ENCODE measurements at regions not wholly inside any gene's neighbourhood (a gene's known extent, or its start where the extent isn't known, plus 50 kb on each side); places are given as distances from the start of the nearest gene placed in this dataset.

DNA sequence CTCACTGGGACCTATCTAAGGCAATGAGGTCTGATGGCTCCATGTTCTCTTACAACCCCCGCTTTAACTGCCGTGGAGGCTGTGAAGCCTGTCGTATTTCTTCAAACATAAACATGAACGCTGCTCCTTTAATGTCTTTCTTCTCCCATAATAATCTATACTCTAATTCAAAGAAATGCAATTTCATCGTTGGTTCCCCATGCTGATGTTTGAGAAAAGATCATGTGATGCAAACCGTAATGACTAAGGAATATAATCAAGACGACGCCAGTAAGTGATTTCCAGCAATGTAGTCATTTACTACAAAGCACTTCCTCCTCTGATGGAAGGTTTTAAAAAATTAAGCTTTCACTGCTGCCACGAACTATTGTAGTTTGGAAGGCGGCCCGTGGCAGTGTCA lies 102.6 kb upstream of the NEBL start:
- WGBS, 2 donors: 90 to 94% methylated on average over 11 of the region's 11 CpGs
- Histone ChIP-seq H3K36me3 (ENCODE audit: control insufficient read depth in 1 of 2, insufficient read depth in 2 of 2, low read length in 1 of 2) (no peaks in the 10 kb centered on the region), H3K27ac (ENCODE audit: low read depth in 1 of 2, low read length in 2 of 2) (no peak overlapping the region), H3K9me3 (ENCODE audit: control insufficient read depth, low read length) (no peaks in the 10 kb centered on the region), H3K27me3 (ENCODE audit: control insufficient read depth in 1 of 2, insufficient read depth in 2 of 2, low read length in 1 of 2) (no peaks in the 10 kb centered on the region), H3K4me3 (ENCODE audit: low read length in 2 of 2) (no peak overlapping the region), H3K4me1 (ENCODE audit: control insufficient read depth in 1 of 2, insufficient read depth in 2 of 2, low read length in 2 of 2) (no peaks in the 10 kb centered on the region)
- intact Hi-C loops (cut with DNase I): no loop called here
- ATAC-seq (ENCODE audit: low FRiP score): no peak
- DNase-seq: no peak

- H3K4me1 ChIP-seq (ENCODE audit: control insufficient read depth in 1 of 2, insufficient read depth in 2 of 2, low read length in 2 of 2): no peaks in the 10 kb centered on the region
- H3K27ac ChIP-seq (ENCODE audit: low read depth in 1 of 2, low read length in 2 of 2): no peak overlapping the region
- ATAC-seq (ENCODE audit: low FRiP score) (no peak), DNase-seq (no peak)
- WGBS, 2 donors: 93% methylated on average over 5 of the region's 5 CpGs
- no peaks in the 10 kb centered on the region for H3K9me3 ChIP-seq (ENCODE audit: control insufficient read depth, low read length)
- no peaks in the 10 kb centered on the region for H3K36me3 ChIP-seq (ENCODE audit: control insufficient read depth in 1 of 2, insufficient read depth in 2 of 2, low read length in 1 of 2)
- H3K4me3 ChIP-seq (ENCODE audit: low read length in 2 of 2): no peak overlapping the region
- H3K27me3 ChIP-seq (ENCODE audit: control insufficient read depth in 1 of 2, insufficient read depth in 2 of 2, low read length in 1 of 2): no peaks in the 10 kb centered on the region
- intact Hi-C loops (cut with DNase I): no loop called here
Measured at GRCh38 chr10:20998036-20998435, 100.9 kb upstream of the NEBL start.

DNA sequence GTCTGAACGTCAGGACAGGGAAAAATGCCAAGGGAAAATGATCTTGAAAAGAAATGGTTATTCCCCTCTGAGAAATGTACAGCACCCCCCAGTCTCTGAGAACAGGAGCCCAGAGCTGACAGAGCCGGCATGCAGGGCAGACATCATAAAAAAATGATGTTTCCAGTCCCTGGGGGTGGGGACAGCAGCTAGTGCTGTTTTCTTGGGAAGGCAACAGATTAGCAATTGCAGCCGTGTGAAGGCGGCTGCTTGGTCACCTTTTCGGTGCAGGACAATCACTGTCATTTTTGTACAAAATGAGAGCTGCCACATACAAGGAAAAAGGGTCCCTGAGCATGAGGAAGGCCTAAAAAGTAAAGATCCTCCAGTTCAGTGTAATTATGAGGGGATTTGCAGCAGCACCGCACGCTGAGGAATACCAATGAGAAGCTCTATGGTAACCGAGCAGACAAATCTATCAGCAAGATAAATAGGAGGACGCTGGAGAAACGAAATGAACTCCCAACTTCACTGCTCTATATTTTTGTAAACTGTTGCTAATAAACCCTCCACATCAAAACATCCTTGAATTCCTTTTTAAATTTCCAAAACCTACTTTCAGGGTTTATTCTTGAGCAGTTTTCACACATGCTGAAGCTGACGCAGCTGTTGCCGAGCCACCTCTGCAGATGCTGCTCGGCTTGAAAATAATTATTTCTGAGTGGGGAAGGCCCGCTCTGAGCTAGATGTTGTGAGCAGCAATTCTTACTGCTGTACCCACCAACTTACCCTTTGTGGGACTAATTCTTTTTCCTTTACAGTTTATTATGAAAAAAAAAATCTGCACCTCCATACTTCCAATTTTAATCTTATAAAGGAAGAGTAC lies 98.2 kb upstream of the NEBL start:
- Histone ChIP-seq H3K9me3 (ENCODE audit: control insufficient read depth, low read length) (no peaks in the 10 kb centered on the region), H3K36me3 (ENCODE audit: control insufficient read depth in 1 of 2, insufficient read depth in 2 of 2, low read length in 1 of 2) (no peaks in the 10 kb centered on the region), H3K27me3 (ENCODE audit: control insufficient read depth in 1 of 2, insufficient read depth in 2 of 2, low read length in 1 of 2) (no peaks in the 10 kb centered on the region), H3K4me3 (ENCODE audit: low read length in 2 of 2) (no peak overlapping the region), H3K27ac (ENCODE audit: low read depth in 1 of 2, low read length in 2 of 2) (no peak overlapping the region), H3K4me1 (ENCODE audit: control insufficient read depth in 1 of 2, insufficient read depth in 2 of 2, low read length in 2 of 2) (no peaks in the 10 kb centered on the region)
- intact Hi-C loops (cut with DNase I): no loop called here
- WGBS, 2 donors: 57 to 62% methylated on average over 14 of the region's 14 CpGs
- no peak for DNase-seq
- ATAC-seq (ENCODE audit: low FRiP score): no peak

DNA sequence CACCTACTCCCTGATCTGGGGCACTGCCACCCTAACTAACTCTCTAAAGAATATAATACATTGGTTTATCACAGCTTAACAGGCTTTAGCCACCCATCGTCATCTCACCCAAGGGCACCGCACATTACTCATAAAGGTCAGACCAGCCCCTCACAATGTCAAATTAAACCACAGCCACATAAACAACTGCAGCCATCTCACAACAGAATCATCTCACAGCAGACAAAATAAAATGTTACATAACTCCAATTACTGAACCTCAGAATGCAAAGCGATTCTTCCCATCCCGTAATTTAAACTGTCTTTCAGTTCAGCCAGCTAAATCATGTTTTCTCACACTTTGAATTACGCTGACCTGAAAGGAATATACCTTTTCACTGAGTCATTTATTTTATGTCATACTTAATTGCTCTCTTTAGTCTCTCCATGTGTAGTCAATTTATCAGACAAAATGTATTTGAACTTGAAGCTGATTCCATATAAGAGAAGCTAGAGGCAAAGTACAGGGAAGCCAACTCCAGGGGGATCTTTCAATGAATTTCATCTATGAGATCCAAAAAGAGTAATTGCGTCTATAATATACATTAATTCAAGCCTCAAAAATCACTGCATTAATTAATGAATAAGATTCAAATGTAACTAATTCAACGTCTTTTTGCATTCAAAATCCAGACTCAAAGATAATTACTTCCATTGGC lies 96.9 kb upstream of the NEBL start:
- H3K27ac ChIP-seq (ENCODE audit: low read depth in 1 of 2, low read length in 2 of 2): no peak overlapping the region
- no peaks in the 10 kb centered on the region for H3K36me3 ChIP-seq (ENCODE audit: control insufficient read depth in 1 of 2, insufficient read depth in 2 of 2, low read length in 1 of 2)
- H3K4me1 ChIP-seq (ENCODE audit: control insufficient read depth in 1 of 2, insufficient read depth in 2 of 2, low read length in 2 of 2): no peaks in the 10 kb centered on the region
- H3K9me3 ChIP-seq (ENCODE audit: control insufficient read depth, low read length): no peaks in the 10 kb centered on the region
- no peak for ATAC-seq (ENCODE audit: low FRiP score)
- no peak overlapping the region for H3K4me3 ChIP-seq (ENCODE audit: low read length in 2 of 2)
- no peaks in the 10 kb centered on the region for H3K27me3 ChIP-seq (ENCODE audit: control insufficient read depth in 1 of 2, insufficient read depth in 2 of 2, low read length in 1 of 2)
- no peak for DNase-seq
- 98% methylated on average over 7 of the region's 7 CpGs for WGBS, 2 donors
- intact Hi-C loops (cut with DNase I): no loop called here

GRCh38 chr10:20993389-20993788 lies 96.3 kb upstream of the NEBL start:
- H3K36me3 ChIP-seq (ENCODE audit: control insufficient read depth in 1 of 2, insufficient read depth in 2 of 2, low read length in 1 of 2): no peaks in the 10 kb centered on the region
- no peaks in the 10 kb centered on the region for H3K4me1 ChIP-seq (ENCODE audit: control insufficient read depth in 1 of 2, insufficient read depth in 2 of 2, low read length in 2 of 2)
- H3K27ac ChIP-seq (ENCODE audit: low read depth in 1 of 2, low read length in 2 of 2): no peak overlapping the region
- H3K9me3 ChIP-seq (ENCODE audit: control insufficient read depth, low read length): no peaks in the 10 kb centered on the region
- DNase-seq (no peak), ATAC-seq (ENCODE audit: low FRiP score) (no peak)
- no peaks in the 10 kb centered on the region for H3K27me3 ChIP-seq (ENCODE audit: control insufficient read depth in 1 of 2, insufficient read depth in 2 of 2, low read length in 1 of 2)
- intact Hi-C loops (cut with DNase I): no loop called here
- no peak overlapping the region for H3K4me3 ChIP-seq (ENCODE audit: low read length in 2 of 2)
- 95 to 96% methylated on average over 4 of the region's 4 CpGs for WGBS, 2 donors

DNA sequence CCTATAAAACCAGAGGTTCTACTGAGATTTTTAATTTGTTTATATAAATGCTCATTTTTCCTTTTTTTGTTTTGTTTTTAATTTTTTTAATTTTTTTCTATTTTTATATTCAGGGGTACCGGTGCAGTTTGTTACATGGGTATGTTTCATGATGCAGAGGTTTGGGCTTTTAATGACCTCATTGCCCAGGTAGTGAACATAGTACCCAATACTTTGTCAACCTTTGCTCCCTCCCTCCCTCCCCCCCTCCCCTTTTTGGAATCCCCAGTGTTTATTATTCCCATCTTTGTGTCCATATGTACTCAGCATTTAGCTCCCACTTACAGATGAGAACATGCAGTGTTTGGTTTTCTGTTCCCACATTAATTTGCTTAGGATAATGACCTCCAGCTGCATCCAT lies 94.4 kb upstream of the NEBL start:
- Histone ChIP-seq H3K27ac (ENCODE audit: low read depth in 1 of 2, low read length in 2 of 2) (no peak overlapping the region), H3K4me1 (ENCODE audit: control insufficient read depth in 1 of 2, insufficient read depth in 2 of 2, low read length in 2 of 2) (no peaks in the 10 kb centered on the region), H3K36me3 (ENCODE audit: control insufficient read depth in 1 of 2, insufficient read depth in 2 of 2, low read length in 1 of 2) (no peaks in the 10 kb centered on the region), H3K4me3 (ENCODE audit: low read length in 2 of 2) (no peak overlapping the region), H3K9me3 (ENCODE audit: control insufficient read depth, low read length) (peaks cover 1% of the 10 kb centered on the region), H3K27me3 (ENCODE audit: control insufficient read depth in 1 of 2, insufficient read depth in 2 of 2, low read length in 1 of 2) (no peaks in the 10 kb centered on the region)
- no peak for DNase-seq
- 82 to 88% methylated on average over 1 of the region's 1 CpG for WGBS, 2 donors
- intact Hi-C loops (cut with DNase I): no loop called here
- no peak for ATAC-seq (ENCODE audit: low FRiP score)

DNA sequence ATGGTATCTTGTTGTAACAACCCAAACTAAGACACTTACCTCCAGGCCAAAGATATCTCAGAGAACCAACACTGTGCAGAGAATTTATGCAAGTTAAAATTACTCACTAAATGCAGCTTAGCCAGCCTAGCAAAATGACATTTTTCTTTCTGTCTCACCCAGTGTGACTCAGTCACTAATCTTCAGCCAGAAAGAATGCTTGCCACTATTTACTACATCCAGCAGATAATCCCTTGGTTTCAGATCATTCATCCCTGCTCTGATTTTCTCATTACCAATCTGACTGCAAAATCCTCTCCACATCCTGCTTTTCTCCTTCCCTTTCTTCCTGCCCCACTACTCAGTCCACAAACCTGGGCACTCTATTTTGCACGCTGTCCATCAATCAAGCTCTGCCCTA lies 93.5 kb upstream of the NEBL start:
- 82 to 85% methylated on average over 1 of the region's 1 CpG for WGBS, 2 donors
- H3K4me3 ChIP-seq (ENCODE audit: low read length in 2 of 2): no peak overlapping the region
- no peak overlapping the region for H3K27ac ChIP-seq (ENCODE audit: low read depth in 1 of 2, low read length in 2 of 2)
- intact Hi-C loops (cut with DNase I): no loop called here
- H3K9me3 ChIP-seq (ENCODE audit: control insufficient read depth, low read length): peaks cover 1% of the 10 kb centered on the region
- H3K4me1 ChIP-seq (ENCODE audit: control insufficient read depth in 1 of 2, insufficient read depth in 2 of 2, low read length in 2 of 2): no peaks in the 10 kb centered on the region
- DNase-seq (no peak), ATAC-seq (ENCODE audit: low FRiP score) (no peak)
- H3K27me3 ChIP-seq (ENCODE audit: control insufficient read depth in 1 of 2, insufficient read depth in 2 of 2, low read length in 1 of 2): no peaks in the 10 kb centered on the region
- H3K36me3 ChIP-seq (ENCODE audit: control insufficient read depth in 1 of 2, insufficient read depth in 2 of 2, low read length in 1 of 2): no peaks in the 10 kb centered on the region

GRCh38 chr10:20988357-20988983 lies 91.4 kb upstream of the NEBL start:
- ATAC-seq (ENCODE audit: low FRiP score): peak; percentile 64

More at GRCh38 chr10:20988357-20988983, 91.4 kb upstream of the NEBL start:
- H3K27me3 ChIP-seq (ENCODE audit: control insufficient read depth in 1 of 2, insufficient read depth in 2 of 2, low read length in 1 of 2): no peaks in the 10 kb centered on the region
- no peak for DNase-seq
- WGBS, 2 donors: 91 to 97% methylated on average over 1 of the region's 1 CpG
- H3K36me3 ChIP-seq (ENCODE audit: control insufficient read depth in 1 of 2, insufficient read depth in 2 of 2, low read length in 1 of 2): no peaks in the 10 kb centered on the region
- H3K4me3 ChIP-seq (ENCODE audit: low read length in 2 of 2): no peak overlapping the region
- intact Hi-C loops (cut with DNase I): no loop called here
- no peak overlapping the region for H3K27ac ChIP-seq (ENCODE audit: low read depth in 1 of 2, low read length in 2 of 2)
- no peaks in the 10 kb centered on the region for H3K4me1 ChIP-seq (ENCODE audit: control insufficient read depth in 1 of 2, insufficient read depth in 2 of 2, low read length in 2 of 2)
- H3K9me3 ChIP-seq (ENCODE audit: control insufficient read depth, low read length): peaks cover 1% of the 10 kb centered on the region
